Inferior parietal cortex (tissue), 1 donor: ENCODE measurements at regions not wholly inside any gene's neighbourhood (a gene's known extent, or its start where the extent isn't known, plus 50 kb on each side); places are given as distances from the start of the nearest gene placed in this dataset.

Source experiments
- DNase-seq: peaks from one replicate; pipeline ENCODE4 v3.0.0-alpha.2; 2016; ENCODE audit errors: extremely low spot score

GRCh38 chr20:16220826-16221225 lies 352.4 kb downstream of the KIF16B start:
- no peak for DNase-seq

GRCh38 chr20:16219182-16219581 lies 354.1 kb downstream of the KIF16B start:
- DNase-seq, result no peak

DNA sequence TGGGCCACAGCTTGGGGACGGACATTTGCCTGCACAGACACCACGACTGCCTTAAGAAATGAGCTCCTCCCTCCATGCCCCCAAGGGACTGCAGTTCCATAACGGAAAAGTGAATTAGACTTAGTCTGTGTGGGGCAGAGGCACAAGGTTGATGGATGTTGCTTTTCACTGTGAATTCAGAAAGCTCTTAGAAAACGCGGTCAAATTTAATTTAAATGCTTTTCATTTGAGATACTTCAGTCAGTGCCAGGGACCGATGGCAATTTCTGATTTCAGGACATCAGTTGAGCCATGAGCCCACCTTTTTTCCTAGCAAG lies 356.4 kb downstream of the KIF16B start:
- no peak for DNase-seq

DNA sequence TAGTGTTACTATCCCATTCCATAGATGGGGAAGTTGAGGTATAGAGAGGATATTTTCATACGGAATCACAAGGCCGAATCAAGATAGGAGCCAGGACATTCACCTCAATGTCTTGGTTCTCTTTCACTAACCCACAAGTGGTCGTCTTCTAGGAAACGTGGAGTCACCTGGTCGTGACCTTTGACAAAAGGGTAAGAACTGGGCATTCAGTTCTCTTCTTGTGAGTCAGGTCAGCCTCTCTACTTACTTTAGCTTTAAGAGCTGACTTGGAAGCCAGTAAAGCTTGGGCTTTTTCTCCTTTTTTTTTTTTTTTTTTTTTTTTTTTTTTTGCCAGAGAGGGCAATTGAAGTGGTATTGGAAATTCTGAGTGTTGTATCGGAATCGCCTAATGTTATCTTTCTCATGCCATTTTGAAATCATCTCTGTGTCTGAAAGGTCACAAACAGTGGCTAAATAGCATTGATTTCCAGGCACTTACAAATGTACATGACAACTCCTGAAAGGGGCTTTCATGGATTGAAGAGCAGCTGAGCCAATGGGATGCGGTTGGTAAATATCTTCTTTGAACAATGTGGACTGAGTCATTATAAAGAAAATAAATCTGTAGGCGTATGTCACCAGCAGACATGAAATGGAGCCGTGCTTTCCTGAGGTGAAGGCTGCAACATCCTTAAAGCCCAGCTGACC lies 356.9 kb downstream of the KIF16B start:
- no peak for DNase-seq

DNA sequence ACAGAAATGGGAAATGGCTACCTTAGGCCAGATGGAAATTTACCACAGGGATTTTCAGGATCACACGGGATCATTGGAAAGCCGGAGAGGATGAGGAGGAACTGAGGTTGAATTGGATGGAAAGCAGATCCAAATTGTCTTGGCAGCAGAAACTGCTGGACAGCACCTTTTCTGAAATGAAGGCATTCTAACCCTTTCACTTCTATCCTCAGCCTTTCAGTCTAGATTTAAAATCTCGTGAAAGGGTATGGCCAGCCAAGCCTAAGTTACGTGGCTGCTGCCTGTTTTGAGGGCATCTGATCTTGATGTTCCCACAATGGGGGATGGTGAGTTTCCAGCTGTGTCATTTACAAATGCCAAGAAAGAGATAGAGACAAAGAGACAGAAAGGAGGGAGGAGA lies 358.2 kb downstream of the KIF16B start:
- no peak for DNase-seq

DNA sequence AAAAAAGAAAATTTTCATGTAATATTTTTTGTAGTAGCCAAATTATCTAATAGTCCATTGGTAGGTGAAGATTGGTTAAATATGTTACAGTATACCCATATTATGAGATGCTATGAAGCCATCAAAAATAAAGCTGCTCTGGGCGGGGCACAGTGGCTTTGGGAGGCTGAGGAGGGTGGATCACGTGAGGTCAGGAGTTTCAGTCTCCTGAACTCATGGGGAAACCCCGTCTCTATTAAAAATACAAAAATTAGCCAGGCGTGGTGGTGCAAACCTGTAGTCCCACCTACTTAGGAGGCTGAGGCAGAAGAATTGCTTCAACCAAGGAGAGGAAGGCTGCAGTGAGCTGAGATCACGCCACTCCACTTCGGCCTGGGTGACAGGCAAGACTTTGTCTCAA lies 360.5 kb downstream of the KIF16B start:
- DNase-seq, result no peak

DNA sequence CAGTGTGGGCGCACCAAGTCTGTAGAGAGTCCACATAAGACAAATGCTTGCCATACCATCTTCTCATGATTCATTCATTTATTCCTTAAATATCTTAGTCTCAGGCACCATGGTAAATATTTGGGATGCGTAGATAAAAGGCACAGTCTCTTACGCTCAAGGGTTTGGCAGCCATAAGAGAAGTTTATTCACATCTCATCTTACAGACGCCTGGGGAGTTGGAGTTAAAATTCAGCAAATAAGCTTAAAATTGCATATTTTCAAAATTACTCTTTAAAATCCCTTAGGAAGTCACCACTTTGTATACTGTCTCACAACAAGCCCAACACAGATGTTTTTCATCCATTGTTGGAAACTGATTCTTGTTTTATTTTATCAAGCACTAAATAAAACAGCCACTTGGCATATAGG lies 363.3 kb downstream of the KIF16B start:
- no peak for DNase-seq

DNA sequence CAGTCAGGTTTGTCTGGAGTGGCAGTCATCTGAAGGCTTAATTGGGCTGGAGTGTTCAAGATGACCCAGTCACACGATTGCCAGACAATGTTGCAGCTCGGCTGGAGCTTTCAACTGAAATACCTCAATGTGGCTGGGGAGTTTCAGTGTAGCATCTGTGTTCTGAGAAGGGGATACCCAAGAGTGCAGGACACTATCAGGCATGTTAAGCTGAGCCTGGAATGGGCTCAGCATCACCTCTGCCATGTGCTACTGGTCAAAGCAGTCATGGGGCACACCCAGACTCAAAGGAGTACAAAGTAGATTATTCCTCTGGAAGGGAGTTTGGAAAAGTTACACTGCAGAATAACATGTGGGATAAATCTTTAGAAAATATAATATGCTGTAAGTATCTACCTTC lies 363.9 kb downstream of the KIF16B start:
- no peak for DNase-seq

DNA sequence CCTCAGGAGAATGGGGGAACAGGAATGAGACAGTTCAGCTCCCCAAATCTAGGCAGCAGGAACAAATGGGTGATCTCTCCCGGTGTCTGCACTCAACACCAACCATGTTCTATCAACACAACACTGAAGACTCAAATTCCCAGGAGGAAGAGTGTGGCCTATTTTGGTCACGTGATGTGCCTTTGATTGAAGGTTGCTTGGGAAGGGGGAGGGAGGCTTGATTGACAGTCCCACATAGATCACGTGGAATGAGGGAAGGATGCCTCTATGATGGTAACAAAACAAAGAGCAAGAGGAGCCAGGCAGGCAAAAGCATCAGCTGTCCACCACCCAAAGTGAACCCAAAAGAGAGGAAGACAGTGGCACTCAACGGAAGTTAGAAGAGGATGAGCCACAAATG lies 364.8 kb downstream of the KIF16B start:
- no peak for DNase-seq

GRCh38 chr20:16206817-16207216 lies 366.4 kb downstream of the KIF16B start:
- no peak for DNase-seq

DNA sequence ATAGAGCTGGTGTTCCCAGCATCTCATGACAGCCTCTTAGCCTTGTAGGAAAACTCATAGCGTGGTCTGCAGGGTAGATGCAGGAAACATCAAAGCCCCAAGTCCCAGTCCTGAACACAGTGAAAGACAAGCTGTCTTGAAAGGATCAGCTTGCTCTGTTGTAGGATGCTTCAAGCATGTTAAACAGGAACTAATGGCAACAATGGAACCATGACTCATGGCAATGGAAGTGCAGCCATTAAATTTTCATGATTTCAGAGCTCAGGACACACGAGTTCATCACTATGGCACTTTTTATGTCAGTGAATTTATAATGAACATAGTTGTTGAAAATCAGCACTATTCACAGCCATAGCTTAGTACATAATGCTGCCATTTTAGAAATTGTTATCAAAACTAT lies 367.7 kb downstream of the KIF16B start:
- no peak for DNase-seq

DNA sequence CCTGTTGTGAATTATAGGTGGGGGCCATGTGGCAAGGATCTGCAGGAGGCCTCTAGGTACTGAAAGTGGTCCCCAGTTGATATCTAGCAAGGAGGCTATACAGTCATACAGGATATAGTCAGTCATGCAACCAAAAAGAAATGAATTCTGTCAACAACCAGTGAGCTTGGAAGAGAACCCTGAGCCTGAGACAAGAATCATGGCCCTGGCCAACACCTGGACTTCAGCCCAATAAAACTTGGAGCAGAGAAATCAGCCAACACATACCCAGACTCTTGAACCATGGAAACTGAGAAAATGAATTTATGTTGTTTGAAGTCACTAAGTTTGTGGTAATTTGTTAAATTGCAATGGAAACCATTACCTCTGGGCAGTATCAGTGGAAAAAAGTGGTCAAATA lies 370.2 kb downstream of the KIF16B start:
- DNase-seq, result no peak

- no peak for DNase-seq
These were observed 372.1 kb downstream of the KIF16B start for GRCh38 chr20:16201191-16201590.

- no peak for DNase-seq
These were observed 375.6 kb downstream of the KIF16B start for GRCh38 chr20:16197696-16198095.

- no peak for DNase-seq
These were observed 377.6 kb downstream of the KIF16B start for GRCh38 chr20:16195671-16196070.

- DNase-seq, result no peak
These were observed 378.5 kb downstream of the KIF16B start for GRCh38 chr20:16194617-16195360.

DNA sequence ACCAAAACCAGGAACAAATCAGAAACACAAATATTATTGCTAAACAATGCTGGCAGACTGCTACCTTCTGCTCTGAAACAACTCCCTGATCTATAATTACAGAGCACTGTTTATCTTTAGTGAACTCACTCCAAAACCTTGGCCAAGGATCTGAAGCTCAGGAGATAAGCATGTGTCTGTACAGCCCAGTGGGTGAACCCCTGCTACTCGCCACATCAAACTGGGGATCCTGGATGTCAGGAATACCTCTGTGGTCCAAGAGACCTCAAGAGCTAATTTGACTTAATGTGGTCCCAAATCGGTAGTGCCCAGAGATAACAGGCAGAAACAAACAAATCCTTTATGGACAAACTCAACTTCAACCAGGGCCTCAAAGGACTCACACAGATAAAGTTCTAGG lies 381.8 kb downstream of the KIF16B start:
- no peak for DNase-seq

GRCh38 chr20:16189371-16189770 lies 383.9 kb downstream of the KIF16B start:
- no peak for DNase-seq

DNA sequence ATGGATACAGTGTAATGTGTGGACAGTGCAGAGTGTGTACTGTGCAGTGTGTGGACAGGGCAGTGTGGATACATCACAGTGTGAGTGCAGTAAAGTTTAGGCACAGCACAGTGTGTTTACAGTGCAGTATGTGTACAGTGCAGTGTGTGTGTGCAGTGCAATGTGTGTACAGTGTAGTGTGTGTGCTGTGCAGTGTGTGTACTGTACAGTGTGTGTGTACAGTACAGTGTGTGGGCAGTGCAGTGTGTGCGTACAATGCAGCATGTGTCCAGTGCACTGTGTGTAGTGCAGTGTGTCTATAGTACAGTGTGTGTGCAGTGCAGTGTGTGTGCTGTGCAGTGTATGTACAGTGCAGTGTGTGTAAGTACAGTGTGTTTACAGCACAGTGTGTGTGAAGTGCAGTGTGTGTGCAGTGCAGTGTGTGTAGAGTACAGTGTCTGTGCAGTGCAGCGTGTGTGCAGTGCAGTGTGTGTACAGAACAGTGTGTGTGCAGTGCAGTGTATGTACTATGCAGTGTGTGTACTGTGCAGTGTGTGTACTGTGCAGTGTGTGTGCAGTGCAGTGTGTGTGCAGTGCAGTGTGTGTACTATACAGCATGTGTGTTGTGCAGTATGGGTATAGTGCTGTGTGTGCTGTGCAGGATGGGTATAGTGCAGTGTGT lies 385.2 kb downstream of the KIF16B start:
- no peak for DNase-seq

GRCh38 chr20:16179919-16180318 lies 393.3 kb downstream of the KIF16B start:
- no peak for DNase-seq

GRCh38 chr20:16179371-16179770 lies 393.9 kb downstream of the KIF16B start:
- no peak for DNase-seq

- no peak for DNase-seq
These were observed 394.6 kb downstream of the KIF16B start for GRCh38 chr20:16178546-16179135.
